GM21576 (cell line): ENCODE measurements at regions not wholly inside any gene's neighbourhood (a gene's known extent, or its start where the extent isn't known, plus 50 kb on each side); places are given as distances from the start of the nearest gene placed in this dataset.
"Not testable (repeated sequence)": the region's sequence is repeated elsewhere in the genome, so short reads cannot be mapped to it uniquely, and the experiment has no call there.

Experiments used
- ATAC-seq: cut with Tn5 transposase; IDR thresholded peaks from one replicate; pipeline ENCODE4 v1.9.1; 2021; ENCODE audit warnings: mild to moderate bottlenecking, moderate library complexity; ENCODE audit not compliant: unreplicated experiment

DNA sequence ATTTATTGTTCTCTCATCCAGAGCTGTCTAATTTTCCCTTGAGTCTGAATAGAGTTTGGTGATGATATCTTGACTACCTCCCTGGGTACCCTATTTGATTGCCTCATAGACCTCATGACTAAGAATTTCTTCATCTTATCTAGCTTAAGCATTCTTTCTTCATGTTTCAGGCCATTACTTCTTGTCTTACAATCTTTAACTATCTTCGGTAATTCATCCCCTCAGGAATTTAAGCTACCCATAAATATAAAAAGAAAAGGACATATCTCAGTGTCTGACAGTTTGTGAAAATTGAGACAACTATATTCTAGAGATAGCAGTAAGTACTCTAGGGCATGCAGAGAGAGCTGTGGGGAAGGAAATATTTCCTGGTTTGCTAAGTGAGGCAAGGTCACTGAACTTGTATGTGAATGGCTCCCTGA lies 466.1 kb upstream of the GRID2 start:
- ATAC-seq: no peak

GRCh38 chr4:91838181-91838861 lies 465.4 kb upstream of the GRID2 start:
- no peak for ATAC-seq

DNA sequence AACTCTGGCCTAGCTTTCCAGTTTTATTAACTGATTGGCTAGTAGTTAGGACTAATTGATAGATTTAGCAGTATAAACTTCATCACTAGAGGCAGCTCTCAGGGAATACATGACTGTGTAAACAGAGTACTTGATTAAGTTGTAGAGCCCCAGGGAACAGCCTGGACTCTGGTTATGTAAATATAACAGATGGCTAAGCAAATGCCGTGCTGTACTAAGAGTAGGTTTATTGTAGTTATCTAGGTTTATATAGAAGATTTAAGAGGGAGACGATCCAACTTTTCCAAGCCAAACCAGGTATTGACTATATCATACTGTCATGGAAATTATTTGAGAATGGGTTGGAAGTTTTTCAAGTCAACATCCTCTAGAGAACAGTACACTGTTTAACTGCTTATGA lies 463.4 kb upstream of the GRID2 start:
- ATAC-seq: no peak

DNA sequence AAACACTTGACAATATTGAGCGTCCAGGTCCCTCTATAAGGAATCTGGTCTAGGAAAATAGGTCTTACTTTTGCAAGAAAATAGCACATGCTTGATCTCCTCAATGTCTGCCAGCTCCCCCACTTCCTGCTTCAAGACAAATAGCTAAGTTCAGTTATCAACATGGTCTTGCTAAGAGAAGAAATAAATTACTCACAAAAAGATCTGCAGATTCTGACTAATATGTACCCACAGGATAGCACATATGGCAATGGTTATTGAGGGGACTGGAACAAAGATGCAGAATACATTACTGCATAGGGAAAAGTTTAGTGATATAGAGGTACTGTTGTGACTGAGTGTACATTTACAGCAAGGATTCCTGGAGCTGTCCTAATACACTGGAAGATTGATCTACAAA lies 457.5 kb upstream of the GRID2 start:
- no peak for ATAC-seq

DNA sequence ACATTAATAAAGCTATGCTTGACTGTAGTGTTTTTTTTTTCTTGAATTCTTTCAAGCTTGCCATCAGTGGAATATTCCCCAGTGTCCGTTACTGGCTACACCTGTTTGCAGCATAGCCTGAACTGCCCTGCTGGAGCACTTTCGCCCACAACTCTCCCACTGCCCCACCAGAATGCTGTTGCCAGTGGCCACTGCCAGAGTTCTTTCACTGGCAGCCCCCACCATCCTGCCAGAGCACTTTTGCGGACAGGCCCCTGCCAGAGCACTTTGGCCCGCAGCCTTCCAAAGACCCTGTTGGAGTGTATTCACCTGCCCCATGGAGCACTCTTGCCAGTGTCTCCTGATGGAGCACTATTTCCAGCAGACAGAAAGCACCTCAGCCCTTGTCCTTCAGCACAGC lies 452.3 kb upstream of the GRID2 start:
- no peak for ATAC-seq

DNA sequence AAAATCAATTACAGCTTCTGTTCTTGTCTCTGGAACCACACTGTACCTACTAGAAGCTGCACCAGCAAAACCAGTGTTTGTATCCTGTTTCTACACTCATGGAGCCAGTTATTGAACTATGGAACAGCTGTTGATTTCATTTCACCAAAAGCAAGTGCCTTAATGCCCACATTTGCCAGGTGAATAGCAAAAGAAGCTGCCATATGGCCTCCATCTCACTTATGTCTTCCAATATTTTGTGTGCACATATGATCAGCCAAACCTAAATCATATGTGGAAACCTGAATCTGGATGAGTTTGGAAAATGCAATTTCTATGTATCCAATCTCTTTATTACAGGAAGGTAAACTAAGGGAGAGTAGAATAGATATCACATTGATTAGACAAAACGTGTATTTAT lies 415.8 kb upstream of the GRID2 start:
- no peak for ATAC-seq

- ATAC-seq: not testable (repeated sequence)
Measured at GRCh38 chr4:91891217-91891616, 412.5 kb upstream of the GRID2 start.

- ATAC-seq: no peak
Measured at GRCh38 chr4:91894006-91894405, 409.8 kb upstream of the GRID2 start.

- ATAC-seq: no peak
Measured at GRCh38 chr4:91904556-91904955, 399.2 kb upstream of the GRID2 start.

DNA sequence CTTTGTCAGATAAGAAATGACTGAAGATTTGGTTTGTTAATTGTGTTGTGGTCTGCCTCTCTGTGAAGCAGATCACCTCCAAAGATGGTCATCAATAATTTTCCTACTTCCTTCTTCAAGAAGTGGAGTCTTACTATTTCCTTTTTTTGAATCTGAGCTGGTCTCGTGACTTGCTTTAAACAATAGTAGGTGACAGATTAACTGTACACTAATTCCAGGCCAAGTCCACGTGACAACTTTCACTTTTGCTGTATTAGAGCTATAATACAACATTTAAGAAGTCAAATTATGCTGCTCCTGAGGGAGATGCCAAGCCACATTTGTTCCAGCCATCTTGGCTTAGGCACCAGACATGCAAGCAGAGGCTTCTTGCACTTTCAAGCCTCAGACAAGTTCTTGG lies 393.8 kb upstream of the GRID2 start:
- no peak for ATAC-seq

DNA sequence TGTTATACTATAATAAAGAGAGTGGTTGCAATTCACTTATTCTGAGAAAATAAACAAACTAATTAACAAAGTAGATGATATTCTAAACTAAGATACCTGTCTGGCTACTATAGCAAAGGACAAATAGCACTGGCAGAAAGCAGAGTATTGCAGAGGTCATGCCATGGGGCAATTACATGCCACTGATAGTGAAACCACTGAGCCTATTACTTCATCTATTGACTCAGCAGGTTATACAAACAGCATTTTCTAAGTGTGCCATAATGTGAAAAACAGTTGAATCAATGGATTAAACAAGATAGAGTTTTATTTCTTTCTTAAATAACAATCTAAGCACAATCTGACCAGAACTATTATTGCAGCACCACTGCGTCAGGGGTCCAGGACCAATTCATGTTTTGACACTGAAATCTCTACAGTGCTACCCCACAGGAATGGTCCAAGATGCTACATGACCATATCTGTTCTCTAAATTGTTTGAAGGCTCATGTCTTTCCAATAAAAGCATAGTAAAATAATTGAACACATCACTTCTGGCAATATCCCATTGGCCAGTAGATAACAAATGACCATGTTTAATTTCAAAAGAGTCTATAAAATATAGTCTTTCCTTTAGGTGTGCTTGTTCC lies 389.5 kb upstream of the GRID2 start:
- ATAC-seq: no peak

- ATAC-seq: no peak
Measured at GRCh38 chr4:91916219-91916618, 387.5 kb upstream of the GRID2 start.

DNA sequence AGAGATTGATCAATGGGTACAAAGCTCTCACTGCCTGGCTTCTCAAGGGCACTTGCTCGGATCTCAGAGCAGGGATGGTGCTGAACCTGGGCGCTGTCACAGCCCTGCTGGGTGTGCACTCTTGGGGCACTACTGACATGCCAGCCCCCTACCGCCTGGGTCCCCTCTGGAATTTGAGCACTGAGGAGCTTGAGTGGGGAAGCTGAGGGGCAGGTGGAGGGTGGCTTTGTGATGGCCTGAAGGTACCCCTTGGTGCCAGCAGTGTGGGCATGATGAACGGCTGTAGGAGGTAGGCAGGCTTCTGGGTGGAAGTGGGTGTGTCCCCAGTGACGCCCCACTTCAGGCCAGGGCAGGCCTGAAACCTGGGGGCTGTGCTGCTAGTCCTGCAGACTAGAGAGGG lies 379.1 kb upstream of the GRID2 start:
- ATAC-seq: no peak

GRCh38 chr4:91935217-91935616 lies 368.5 kb upstream of the GRID2 start:
- ATAC-seq: no peak

DNA sequence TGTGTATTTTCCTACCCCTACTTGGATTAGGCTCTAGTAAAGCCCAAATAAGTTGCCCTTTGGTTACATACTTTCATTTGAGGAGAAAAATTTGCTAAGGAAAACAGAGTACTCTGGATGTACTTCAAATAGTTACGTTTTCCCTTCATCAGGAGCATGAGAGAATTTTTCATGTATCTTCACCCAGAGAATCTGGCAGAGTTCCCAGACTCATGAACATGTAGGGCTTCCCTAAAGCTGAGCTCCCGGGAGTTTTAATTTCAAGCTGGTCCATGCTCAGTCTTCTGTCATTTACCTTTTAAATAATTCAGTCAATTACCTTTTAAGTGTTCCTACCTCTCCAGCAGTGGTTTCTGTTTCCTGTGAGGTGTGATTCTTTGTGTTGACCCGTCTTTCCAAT lies 367.5 kb upstream of the GRID2 start:
- no peak for ATAC-seq

- ATAC-seq: no peak
Measured at GRCh38 chr4:91957963-91958362, 345.8 kb upstream of the GRID2 start.

- ATAC-seq: no peak
Measured at GRCh38 chr4:91958596-91958995, 345.2 kb upstream of the GRID2 start.

- ATAC-seq: no peak
Measured at GRCh38 chr4:91961504-91961903, 342.3 kb upstream of the GRID2 start.

DNA sequence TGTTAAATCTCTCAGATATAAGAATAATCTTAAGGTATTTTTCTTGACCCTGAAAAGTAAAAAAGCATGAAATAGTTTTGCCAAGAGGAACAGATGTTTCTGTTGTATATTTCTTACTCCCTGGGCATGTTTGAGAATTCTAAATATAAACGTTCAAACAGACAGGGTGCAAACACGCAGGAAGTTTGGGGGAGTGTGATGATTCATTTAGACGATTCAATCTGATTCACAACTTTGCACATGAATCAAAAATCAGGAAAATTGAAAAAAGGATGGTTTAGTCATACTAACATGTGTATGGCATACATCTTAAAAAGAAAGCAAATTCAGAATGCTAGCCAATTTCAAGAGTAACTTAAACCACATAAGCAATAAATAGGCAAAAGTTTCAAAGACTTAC lies 340.3 kb upstream of the GRID2 start:
- ATAC-seq: no peak

DNA sequence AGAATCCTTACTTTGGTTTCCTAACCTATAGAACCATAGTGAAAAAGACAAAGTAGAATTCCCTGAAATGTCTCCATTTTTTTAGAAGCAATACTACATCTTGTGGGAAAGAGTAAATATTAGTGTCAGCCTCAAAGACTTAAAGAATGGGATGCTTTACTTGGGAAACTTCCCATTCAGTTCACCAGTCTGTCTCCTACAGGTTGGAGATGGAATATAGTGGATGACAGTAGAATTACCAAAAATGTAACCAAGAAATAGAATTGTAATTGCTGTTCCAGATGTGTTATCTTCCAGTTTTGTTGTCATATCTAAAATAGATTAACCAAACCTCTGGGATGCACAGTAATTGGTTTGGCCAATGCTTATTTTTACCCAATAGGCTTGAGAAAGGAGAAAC lies 338.6 kb upstream of the GRID2 start:
- no peak for ATAC-seq

GRCh38 chr4:91973479-91974153 lies 330.1 kb upstream of the GRID2 start:
- ATAC-seq: no peak

GRCh38 chr4:91984466-91984865 lies 319.3 kb upstream of the GRID2 start:
- no peak for ATAC-seq
